SU-DHL-6 (cell line): ENCODE measurements at regions not wholly inside any gene's neighbourhood (a gene's known extent, or its start where the extent isn't known, plus 50 kb on each side); places are given as distances from the start of the nearest gene placed in this dataset.

Experiments
- CTCF ChIP-seq: fragments of 200-600 bp; sonication (generic); IDR thresholded peaks from one replicate; pipeline ENCODE4 v1.5.1; 2017; ENCODE audit warnings: antibody characterized with exemption, mild to moderate bottlenecking, low read length, moderate library complexity; ENCODE audit not compliant: insufficient read depth, poor library complexity, severe bottlenecking
- EZH2phosphoT487 ChIP-seq: fragments of 200-600 bp; sonication (generic), shearing (Covaris generic); conservative IDR thresholded peaks from 2 replicates; pipeline ENCODE4 v1.6.1; 2018; ENCODE audit warnings: mild to moderate bottlenecking, antibody characterized with exemption, low read length, moderate library complexity, mixed read lengths

- TF ChIP-seq CTCF = no peak
- no peak for TF ChIP-seq EZH2phosphoT487
Observed at GRCh38 chr16:77585379-77586251, 136.7 kb upstream of the NUDT7 start.
